NCI-H82 treated with DMSO at 0.1 percent for 48 hours (cell line): ENCODE measurements at regions not wholly inside any gene's neighbourhood (a gene's known extent, or its start where the extent isn't known, plus 50 kb on each side); places are given as distances from the start of the nearest gene placed in this dataset.

Experiments used
- DNase-seq: peaks from one replicate; lab custom pipeline; 2025; ENCODE audit not compliant: unreplicated experiment; lab: John Stamatoyannopoulos, UW

- no peak for DNase-seq
Observed at GRCh38 chr6:163904186-163904585, 489.7 kb downstream of the QKI start.

DNA sequence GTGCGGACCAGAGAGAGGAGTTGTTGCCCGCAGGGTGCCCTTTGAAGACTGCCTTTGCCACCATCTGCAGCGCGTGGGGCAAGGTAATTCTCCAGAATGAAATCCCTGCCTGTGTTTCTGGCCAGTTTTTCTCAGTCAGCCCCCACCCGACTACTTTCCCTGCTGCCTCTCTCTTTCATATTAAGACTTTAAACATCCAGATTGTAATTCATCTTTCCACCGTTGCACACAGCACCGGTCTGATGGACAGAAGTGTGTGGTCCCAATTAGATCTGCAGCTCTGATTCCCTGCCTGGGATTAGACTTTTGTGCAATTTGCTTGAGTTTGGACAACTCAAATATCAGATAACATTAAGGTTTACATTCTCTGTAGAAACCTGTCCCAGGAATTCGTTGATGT lies 489.0 kb downstream of the QKI start:
- no peak for DNase-seq

DNA sequence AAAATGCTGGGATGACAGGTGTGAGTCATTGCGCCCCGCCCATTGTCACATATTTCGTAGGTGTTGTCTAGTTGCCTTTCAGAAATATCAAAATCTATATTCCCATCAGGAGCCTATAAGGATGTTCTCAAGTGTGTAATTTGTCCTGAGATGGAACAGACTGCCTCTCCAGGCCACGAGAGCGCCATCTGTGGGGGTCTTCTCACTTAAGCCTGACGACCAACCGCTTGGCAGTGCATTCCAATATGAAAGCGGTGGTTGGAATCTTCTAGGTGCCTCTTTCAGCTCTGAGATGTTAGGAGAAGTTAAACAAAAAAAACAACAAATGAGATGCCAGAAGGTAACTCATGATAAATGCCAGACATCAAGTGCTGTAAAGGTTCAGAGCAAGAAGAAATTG lies 488.5 kb downstream of the QKI start:
- no peak for DNase-seq

DNA sequence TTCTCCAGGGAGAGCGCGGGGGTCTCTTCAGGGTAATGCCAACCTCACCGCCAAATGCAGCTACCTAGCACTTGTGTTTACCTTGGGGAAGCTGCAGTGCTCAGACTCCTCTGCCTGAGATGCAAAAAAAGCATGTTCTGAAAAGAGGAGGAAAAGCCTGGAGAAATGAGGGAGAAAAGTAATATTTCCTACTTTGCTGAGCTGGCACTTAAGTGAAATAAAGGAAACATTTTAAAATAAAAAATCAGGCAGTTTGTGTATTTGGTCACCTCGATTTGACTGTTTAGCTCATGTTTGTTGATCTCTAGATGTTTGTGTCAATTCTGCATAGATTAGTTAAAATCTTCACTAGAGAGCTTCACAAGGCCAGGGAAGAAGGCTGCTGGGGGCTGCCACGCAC lies 487.2 kb downstream of the QKI start:
- no peak for DNase-seq

DNA sequence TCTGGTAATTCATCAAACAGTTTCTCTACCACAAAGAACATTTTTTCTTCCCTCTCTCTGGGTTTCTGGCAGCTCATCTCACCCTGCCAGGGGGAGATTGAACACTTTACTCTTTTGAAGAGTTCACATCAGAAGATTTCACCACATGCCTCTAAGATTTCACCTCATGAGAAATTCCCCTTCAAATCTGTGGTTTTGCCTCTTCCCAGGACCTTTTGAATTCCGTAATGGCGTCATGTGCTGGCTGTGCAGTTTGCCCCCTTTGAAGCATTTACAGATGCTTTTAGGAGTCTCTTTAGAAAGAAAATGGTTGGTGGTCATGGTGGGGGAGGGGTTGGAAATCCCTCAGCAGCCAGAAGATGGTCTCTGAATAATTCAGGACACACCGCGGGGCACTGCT lies 486.1 kb downstream of the QKI start:
- DNase-seq = no peak

- no peak for DNase-seq
Observed at GRCh38 chr6:163897669-163898068, 483.2 kb downstream of the QKI start.

DNA sequence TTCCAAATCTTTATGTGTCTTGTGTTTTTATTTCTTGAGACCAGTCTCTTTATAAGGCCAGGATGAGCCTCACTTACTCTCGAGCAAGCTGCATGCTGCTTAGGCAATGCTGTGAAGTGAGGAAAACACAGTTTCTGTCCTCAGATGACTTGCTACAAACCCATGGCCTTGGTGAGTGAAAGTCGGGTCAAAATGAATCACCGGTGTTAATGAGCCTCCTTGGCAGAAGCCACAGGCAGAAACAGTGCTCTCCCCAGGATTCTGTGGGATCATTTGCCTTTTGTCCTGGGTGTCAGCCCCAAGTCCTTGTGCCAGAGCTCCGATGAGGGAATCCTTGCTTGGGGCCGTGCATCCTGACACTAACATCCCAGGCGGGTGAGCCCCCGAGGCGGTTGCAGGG lies 482.5 kb downstream of the QKI start:
- DNase-seq = no peak

DNA sequence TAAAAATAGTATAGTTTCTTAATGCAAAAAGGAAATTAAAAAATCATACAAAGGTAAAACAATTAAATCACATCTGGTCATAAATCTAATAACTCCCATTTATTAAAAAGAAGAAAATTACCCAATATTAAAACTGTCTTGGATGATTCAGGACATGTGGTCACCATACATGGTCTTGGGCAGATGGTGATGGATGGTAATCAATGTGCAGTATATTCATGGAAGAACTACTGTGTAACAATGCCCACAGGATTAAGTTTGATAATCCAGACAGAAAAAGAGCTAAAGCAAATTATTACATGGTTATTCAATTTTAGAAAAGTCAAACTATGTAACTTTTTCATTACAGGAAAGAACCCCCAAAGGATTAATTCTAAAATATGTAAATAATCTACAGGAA lies 480.6 kb downstream of the QKI start:
- no peak for DNase-seq

- no peak for DNase-seq
Observed at GRCh38 chr6:163893609-163894189, 479.2 kb downstream of the QKI start.

DNA sequence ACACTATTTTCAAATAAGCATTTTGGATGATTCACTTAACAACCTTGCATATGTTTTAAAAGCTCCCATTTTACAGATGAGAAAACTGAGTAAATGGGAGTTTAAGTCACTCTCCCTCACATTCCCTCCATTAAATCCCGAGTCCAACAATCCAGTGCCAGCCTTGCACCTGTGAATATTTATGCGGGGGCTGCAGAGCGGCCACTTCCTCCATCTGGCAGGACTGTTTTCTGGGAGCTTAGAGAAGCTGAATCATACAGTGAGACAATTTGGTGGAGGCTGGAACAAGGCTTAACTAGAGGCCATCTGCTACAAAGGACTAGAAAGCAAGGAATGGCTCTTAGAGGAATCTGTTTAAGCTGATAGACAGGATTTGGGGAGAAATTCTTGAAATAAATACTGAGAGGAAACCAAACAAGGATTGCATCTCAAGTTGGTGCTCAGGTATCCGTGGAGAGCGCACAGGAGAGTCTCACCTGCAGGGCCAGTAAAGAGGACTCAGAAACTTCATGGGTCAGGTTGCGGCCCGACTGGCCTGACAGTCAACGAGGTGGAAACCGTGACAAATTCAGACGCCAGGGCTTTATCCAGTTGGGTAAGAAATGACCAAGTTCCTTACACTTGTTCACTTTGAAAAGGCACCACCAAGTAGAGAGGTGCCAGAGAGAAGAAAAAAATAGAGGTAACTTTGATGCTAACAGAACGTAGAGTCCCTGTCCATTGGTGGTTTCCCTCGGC lies 478.5 kb downstream of the QKI start:
- DNase-seq = peak; percentile 94

DNA sequence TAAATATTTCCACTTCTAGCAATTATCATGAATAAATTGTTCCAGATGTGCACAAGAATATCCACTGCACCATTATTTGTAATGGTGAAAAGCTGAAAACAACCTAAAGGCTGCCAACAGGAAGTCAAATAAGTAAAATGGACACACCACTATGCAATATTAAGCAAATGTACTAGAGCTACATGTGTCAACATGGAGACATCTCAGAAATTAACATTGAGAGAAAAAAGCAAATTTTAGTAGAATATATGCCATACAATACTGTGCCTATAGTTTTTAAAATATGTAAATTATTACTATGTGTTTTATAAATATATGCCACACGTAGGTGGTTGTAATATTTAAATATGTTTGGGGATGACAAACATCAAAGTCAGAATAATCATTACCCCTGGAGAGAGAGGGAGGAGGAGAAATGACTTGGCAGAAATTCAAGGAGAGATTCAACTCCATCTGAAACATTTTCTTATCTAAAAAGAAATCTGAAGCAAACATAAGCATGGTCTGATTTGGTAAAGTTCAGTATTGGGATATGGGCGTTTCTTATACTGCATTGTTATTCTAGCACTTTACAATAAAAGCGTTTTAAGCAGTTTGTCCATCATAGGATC lies 475.5 kb downstream of the QKI start:
- no peak for DNase-seq

GRCh38 chr6:163888030-163888819 lies 473.7 kb downstream of the QKI start:
- DNase-seq = no peak

DNA sequence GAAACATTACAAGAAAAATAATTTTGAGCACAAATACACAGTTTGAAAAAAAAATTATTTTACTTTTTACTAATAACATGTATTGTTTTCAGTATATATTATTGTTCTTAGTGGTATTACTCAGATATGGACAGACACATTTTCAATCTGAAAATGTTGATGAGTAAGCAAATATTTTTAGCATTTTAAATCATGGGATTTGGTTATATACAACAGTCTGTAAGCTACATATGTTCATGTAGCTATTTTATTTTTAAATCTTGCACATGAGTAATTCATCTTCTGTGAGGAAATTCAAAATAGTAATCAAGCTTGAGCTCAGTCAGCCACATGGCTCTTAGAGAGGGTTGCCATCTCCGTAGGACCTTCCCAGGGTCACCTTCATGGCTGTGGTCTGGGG lies 471.9 kb downstream of the QKI start:
- no peak for DNase-seq

DNA sequence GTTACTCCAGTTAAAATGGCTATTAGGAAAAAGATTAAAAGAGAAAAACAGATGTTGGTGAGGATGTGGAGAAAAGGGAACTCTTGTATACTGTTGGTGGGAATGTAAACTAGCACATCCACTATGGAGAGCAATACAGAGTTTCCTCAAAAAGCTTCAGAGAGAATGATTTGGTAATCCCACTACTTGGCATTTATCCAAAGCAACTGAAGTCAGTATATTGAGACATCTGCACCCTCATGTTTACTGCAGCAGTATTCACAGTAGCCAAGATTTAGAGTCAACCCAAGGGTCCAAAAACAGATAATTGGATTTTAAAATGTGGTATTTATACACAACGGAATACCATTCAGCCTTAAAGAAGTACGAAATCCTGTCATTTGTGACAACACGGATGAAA lies 469.5 kb downstream of the QKI start:
- DNase-seq = peak; percentile 66

- DNase-seq = no peak
Observed at GRCh38 chr6:163878698-163879097, 464.2 kb downstream of the QKI start.

- no peak for DNase-seq
Observed at GRCh38 chr6:163877877-163878639, 463.5 kb downstream of the QKI start.

DNA sequence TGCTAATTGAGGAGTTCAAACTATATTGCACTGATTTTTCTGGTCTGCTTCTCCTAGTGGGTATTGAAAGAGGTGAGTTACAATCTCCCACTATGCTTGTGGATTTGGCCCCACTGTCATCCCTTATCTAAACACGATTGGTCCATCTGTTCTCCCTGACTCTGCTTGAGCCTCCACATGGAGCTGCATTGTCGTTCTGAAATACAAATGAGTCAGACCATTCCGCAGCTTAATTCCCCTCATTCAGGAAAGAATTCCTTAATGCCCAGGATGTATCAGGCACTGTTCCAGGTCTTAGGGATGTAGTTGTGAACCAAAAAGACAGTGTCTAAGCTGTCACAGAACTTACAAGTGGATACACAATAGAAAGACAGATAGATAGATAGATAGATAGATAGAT lies 461.9 kb downstream of the QKI start:
- DNase-seq = peak; percentile 46

GRCh38 chr6:163874784-163875183 lies 460.3 kb downstream of the QKI start:
- no peak for DNase-seq

DNA sequence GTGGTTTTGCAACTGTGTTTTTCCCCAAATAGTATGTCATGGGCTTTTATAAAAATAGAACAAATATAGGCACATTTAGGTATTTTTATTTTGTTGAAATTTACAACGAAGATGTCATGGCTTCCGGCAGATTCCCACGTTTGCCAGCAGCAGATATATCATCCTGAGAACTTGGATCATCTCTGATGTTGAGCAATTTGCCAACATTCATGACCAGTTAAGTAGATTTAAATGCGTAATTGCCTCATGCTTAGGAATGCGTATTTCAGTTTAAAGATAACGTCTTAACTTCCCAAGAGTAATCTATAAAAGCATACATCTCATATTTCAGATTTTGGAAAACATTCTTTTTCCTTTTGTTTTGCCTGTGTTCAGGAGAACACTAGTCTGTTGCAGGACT lies 457.8 kb downstream of the QKI start:
- no peak for DNase-seq

DNA sequence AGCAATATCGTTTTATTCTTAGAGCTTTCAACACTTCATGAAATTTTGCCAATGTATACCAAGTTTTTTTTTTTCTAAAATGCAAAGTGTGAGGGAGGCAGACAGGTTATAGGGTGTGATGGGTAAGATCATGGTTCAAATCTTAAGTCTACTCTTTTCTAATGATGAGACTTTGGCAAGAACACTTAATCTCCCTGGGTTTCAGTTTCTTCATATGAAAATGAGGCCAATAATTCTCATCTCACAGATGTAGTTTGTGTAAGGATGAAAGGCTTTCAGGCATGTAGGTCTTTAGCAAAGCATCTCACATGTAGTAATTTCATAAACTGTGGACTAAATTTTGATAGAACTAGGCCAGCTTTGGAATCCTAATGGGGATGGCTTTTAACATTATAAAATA lies 457.1 kb downstream of the QKI start:
- DNase-seq = no peak
